ENCODE measurements at regions not wholly inside any gene's neighbourhood (a gene's known extent, or its start where the extent isn't known, plus 50 kb on each side); places are given as distances from the start of the nearest gene placed in this dataset.

- H4K20me1 ChIP-seq (ENCODE audit: control insufficient read depth, extremely low read depth, insufficient read depth, low read length), result no peaks in the 10 kb centered on the region
- H3K9me3 ChIP-seq (ENCODE audit: control insufficient read depth, low read depth, low read length), result no peaks in the 10 kb centered on the region
- no peak overlapping the region for H3K4me2 ChIP-seq (ENCODE audit: control insufficient read depth, extremely low read depth, insufficient read depth, low read depth, low read length)
- H3K79me2 ChIP-seq (ENCODE audit: control insufficient read depth, insufficient read depth, low read length), result no peaks in the 10 kb centered on the region
- no peak overlapping the region for H3K9ac ChIP-seq (ENCODE audit: control insufficient read depth, extremely low read depth, insufficient read depth, low read length)
- no peaks in the 10 kb centered on the region for H3K36me3 ChIP-seq (ENCODE audit: control insufficient read depth in 2 of 2, extremely low read depth in 1 of 2, insufficient read depth in 2 of 2, low read length in 2 of 2)
- H2AFZ ChIP-seq (ENCODE audit: control insufficient read depth, low read length), result no peak overlapping the region
- no peaks in the 10 kb centered on the region for H3K9me1 ChIP-seq (ENCODE audit: control insufficient read depth, extremely low read depth, insufficient read depth, low read length)
- no peaks in the 10 kb centered on the region for H3K27me3 ChIP-seq (ENCODE audit: control insufficient read depth, extremely low read depth, insufficient read depth, low read length)
- FAIRE-seq, result no peak
- dilution Hi-C loops (cut with MboI; ENCODE audit: extremely low pct_ligation_motif_present, low sequenced_read_pairs), result no loop called here
- no peak for DNase-seq (ENCODE audit: low read depth, low spot score)
- no peak overlapping the region for H3K27ac ChIP-seq (ENCODE audit: control insufficient read depth, insufficient read depth, low read length)
- no peaks in the 10 kb centered on the region for H3K4me1 ChIP-seq (ENCODE audit: control insufficient read depth, extremely low read depth, insufficient read depth, low read length)
- no peak overlapping the region for H3K4me3 ChIP-seq (ENCODE audit: control insufficient read depth in 2 of 3, extremely low read depth in 1 of 3, insufficient read depth in 2 of 3, low read depth in 1 of 3, low read length in 3 of 3)
- TF ChIP-seq EZH2 (IDR thresholded peaks at IDR 0.05; ENCODE audit: low read length), result no peak
- no peak for TF ChIP-seq CTCF (optimal IDR thresholded peaks at IDR 0.05 in 1 of 3, IDR thresholded peaks at IDR 0.05 in 1 of 3, conservative IDR thresholded peaks at IDR 0.05 in 1 of 3; ENCODE audit: extremely low read depth in 1 of 3, insufficient read depth in 2 of 3, low read length in 3 of 3)
These were observed 317.4 kb upstream of the RARB start for GRCh38 chr3:25110642-25111041.

DNA sequence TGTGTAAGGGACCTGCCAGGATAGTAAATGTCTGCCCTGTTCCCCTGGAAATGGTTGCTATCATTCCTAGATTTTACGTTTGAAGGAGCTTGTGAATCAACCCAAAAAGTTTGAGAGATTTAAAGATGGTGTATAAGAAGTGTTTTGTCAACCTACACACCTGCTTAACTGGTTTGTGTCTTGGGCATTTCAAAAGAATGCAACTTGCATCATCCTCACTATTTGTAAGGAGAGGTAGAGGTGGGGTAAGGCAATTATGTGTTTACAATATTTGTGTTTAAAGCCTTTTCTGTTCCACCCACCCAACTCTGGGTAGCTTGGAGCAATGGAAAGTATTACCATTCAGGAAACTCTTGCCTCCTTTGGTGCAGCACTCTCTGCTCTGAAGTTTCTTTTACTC, 314.2 kb upstream of the RARB start:
- FAIRE-seq, result no peak

More for the DNA sequence above, 314.2 kb upstream of the RARB start:
- Histone ChIP-seq H3K4me1 (ENCODE audit: control insufficient read depth, extremely low read depth, insufficient read depth, low read length) (no peaks in the 10 kb centered on the region), H3K9ac (ENCODE audit: control insufficient read depth, extremely low read depth, insufficient read depth, low read length) (no peak overlapping the region), H3K9me1 (ENCODE audit: control insufficient read depth, extremely low read depth, insufficient read depth, low read length) (no peaks in the 10 kb centered on the region), H3K36me3 (ENCODE audit: control insufficient read depth in 2 of 2, extremely low read depth in 1 of 2, insufficient read depth in 2 of 2, low read length in 2 of 2) (no peaks in the 10 kb centered on the region), H3K9me3 (ENCODE audit: control insufficient read depth, low read depth, low read length) (no peaks in the 10 kb centered on the region), H3K27ac (ENCODE audit: control insufficient read depth, insufficient read depth, low read length) (no peak overlapping the region), H3K27me3 (ENCODE audit: control insufficient read depth, extremely low read depth, insufficient read depth, low read length) (no peaks in the 10 kb centered on the region), H2AFZ (ENCODE audit: control insufficient read depth, low read length) (no peak overlapping the region), H3K4me3 (ENCODE audit: control insufficient read depth in 2 of 3, extremely low read depth in 1 of 3, insufficient read depth in 2 of 3, low read depth in 1 of 3, low read length in 3 of 3) (no peak overlapping the region), H3K79me2 (ENCODE audit: control insufficient read depth, insufficient read depth, low read length) (no peaks in the 10 kb centered on the region), H4K20me1 (ENCODE audit: control insufficient read depth, extremely low read depth, insufficient read depth, low read length) (no peaks in the 10 kb centered on the region), H3K4me2 (ENCODE audit: control insufficient read depth, extremely low read depth, insufficient read depth, low read depth, low read length) (no peak overlapping the region)
- dilution Hi-C loops (cut with MboI; ENCODE audit: extremely low pct_ligation_motif_present, low sequenced_read_pairs), result no loop called here
- no peak for TF ChIP-seq CTCF (optimal IDR thresholded peaks at IDR 0.05 in 1 of 3, IDR thresholded peaks at IDR 0.05 in 1 of 3, conservative IDR thresholded peaks at IDR 0.05 in 1 of 3; ENCODE audit: extremely low read depth in 1 of 3, insufficient read depth in 2 of 3, low read length in 3 of 3)
- TF ChIP-seq EZH2 (IDR thresholded peaks at IDR 0.05; ENCODE audit: low read length), result no peak
- no peak for DNase-seq (ENCODE audit: low read depth, low spot score)
